ENCODE measurements at regions not wholly inside any gene's neighbourhood (a gene's known extent, or its start where the extent isn't known, plus 50 kb on each side); places are given as distances from the start of the nearest gene placed in this dataset.

DNA sequence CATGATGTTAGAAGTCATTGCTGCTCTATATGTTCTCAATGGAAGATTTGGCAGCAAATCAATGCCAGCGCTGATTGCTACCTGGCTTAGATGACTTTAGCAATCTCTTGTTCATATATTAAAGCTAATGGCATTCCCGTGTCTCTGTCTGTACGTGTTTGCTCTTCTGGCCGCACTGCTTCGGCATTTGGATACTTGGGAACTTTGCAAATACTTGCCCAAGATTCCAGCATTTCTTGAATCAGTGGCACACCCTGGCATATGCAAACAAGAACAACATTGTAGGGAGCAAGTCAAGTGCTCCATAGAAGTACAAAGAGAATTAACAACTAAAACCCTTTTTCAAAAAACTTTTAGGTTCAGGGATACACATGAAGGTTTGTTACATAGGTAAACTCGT is 128.9 kb upstream of the TMEM164 start:
- Histone ChIP-seq H3K4me2 (ENCODE audit: control insufficient read depth, insufficient read depth) (no peak overlapping the region), H3K79me2 (ENCODE audit: control insufficient read depth, insufficient read depth, low read length) (no peaks in the 10 kb centered on the region), H4K20me1 (ENCODE audit: control insufficient read depth, insufficient read depth) (no peaks in the 10 kb centered on the region), H3K27me3 (replicated peaks in 1 of 2; ENCODE audit: control insufficient read depth in 2 of 2, insufficient read depth in 2 of 2, low read length in 1 of 2) (no peaks in the 10 kb centered on the region), H3K4me3 (no peak overlapping the region), H3K36me3 (ENCODE audit: control insufficient read depth in 2 of 2, insufficient read depth in 2 of 2, low read length in 1 of 2) (no peaks in the 10 kb centered on the region), H3K27ac (ENCODE audit: control insufficient read depth, insufficient read depth) (no peak overlapping the region), H3K4me1 (ENCODE audit: control insufficient read depth, insufficient read depth, low read length) (no peaks in the 10 kb centered on the region), H2AFZ (ENCODE audit: control insufficient read depth, low read depth, low read length) (no peak overlapping the region), H3K9me3 (replicated peaks; ENCODE audit: control insufficient read depth, insufficient read depth, low read length) (no peaks in the 10 kb centered on the region), H3K9ac (ENCODE audit: control insufficient read depth, insufficient read depth, low read length) (no peak overlapping the region)
- intact Hi-C loops (cut with micrococcal nuclease; ENCODE audit: unreplicated experiment): no loop called here
- ChIA-PET RAD21 (ENCODE audit: unreplicated experiment) (interaction anchor here (1.3 kb wide), 1 partner anchor 17 kb away, joined by 3 read pairs; no protein-coding TSS in a partner anchor), POLR2A (no interaction called here), SMC1A (ENCODE audit: uncharacterized antibody, unreplicated experiment) (interaction anchor here (1.2 to 2.1 kb wide), 2 partner anchors 11 to 189 kb away, joined by 3 to 6 read pairs; no protein-coding TSS in a partner anchor), CTCF (interaction anchor here (1.0 kb wide), 1 partner anchor 170 kb away, joined by 3 read pairs; no protein-coding TSS in a partner anchor)
- no peak for FAIRE-seq
- no peak for ATAC-seq
- 55% methylated on average over 6 of the region's 6 CpGs for WGBS (ENCODE audit: insufficient coverage, insufficient replicate concordance, low lambda C conversion rate, missing lambda C conversion rate)
- no peak for DNase-seq (ENCODE audit: low read depth, low spot score)
- BruUV-seq (replicated peaks): no TSS peak
- in situ Hi-C loops (cut with MboI): no loop called here
- TF ChIP-seq SRF (IDR thresholded peaks at IDR 0.05; ENCODE audit: low read depth in 2 of 2, low read length in 2 of 2): no peak
- TF ChIP-seq SIX5 (IDR thresholded peaks at IDR 0.05; ENCODE audit: low read depth, low read length, severe bottlenecking): no peak
- no peak for TF ChIP-seq CHD4 (IDR thresholded peaks at IDR 0.05)
- TF ChIP-seq TAF1 (IDR thresholded peaks at IDR 0.05; ENCODE audit: borderline replicate concordance, low read depth, low read length): no peak
- no peak for TF ChIP-seq BHLHE40 (IDR thresholded peaks at IDR 0.05; ENCODE audit: borderline replicate concordance in 1 of 2, low read depth in 2 of 2, low read length in 1 of 2)
- no peak for TF ChIP-seq IRF3 (IDR thresholded peaks at IDR 0.05)
- no peak for TF ChIP-seq MEF2B (IDR thresholded peaks at IDR 0.05; ENCODE audit: partially characterized antibody, poor library complexity, severe bottlenecking)
- TF ChIP-seq RCOR1 (conservative IDR thresholded peaks at IDR 0.05; ENCODE audit: low read depth, low read length): no peak
- no peak for TF ChIP-seq EED (IDR thresholded peaks at IDR 0.05; ENCODE audit: low read depth)
- no peak for TF ChIP-seq HCFC1 (IDR thresholded peaks at IDR 0.05; ENCODE audit: low read length)
- TF ChIP-seq HDGF (IDR thresholded peaks at IDR 0.05): no peak
- no peak for TF ChIP-seq FOXK2 (IDR thresholded peaks at IDR 0.05)
- TF ChIP-seq, protein P1, sequence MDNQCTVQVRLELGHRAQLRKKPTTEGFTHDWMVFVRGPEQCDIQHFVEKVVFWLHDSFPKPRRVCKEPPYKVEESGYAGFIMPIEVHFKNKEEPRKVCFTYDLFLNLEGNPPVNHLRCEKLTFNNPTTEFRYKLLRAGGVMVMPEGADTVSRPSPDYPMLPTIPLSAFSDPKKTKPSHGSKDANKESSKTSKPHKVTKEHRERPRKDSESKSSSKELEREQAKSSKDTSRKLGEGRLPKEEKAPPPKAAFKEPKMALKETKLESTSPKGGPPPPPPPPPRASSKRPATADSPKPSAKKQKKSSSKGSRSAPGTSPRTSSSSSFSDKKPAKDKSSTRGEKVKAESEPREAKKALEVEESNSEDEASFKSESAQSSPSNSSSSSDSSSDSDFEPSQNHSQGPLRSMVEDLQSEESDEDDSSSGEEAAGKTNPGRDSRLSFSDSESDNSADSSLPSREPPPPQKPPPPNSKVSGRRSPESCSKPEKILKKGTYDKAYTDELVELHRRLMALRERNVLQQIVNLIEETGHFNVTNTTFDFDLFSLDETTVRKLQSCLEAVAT (IDR thresholded peaks at IDR 0.05): no peak
- TF ChIP-seq, protein P2, sequence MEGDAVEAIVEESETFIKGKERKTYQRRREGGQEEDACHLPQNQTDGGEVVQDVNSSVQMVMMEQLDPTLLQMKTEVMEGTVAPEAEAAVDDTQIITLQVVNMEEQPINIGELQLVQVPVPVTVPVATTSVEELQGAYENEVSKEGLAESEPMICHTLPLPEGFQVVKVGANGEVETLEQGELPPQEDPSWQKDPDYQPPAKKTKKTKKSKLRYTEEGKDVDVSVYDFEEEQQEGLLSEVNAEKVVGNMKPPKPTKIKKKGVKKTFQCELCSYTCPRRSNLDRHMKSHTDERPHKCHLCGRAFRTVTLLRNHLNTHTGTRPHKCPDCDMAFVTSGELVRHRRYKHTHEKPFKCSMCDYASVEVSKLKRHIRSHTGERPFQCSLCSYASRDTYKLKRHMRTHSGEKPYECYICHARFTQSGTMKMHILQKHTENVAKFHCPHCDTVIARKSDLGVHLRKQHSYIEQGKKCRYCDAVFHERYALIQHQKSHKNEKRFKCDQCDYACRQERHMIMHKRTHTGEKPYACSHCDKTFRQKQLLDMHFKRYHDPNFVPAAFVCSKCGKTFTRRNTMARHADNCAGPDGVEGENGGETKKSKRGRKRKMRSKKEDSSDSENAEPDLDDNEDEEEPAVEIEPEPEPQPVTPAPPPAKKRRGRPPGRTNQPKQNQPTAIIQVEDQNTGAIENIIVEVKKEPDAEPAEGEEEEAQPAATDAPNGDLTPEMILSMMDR (IDR thresholded peaks at IDR 0.05 in 2 of 3, conservative IDR thresholded peaks at IDR 0.05 in 1 of 3; ENCODE audit: control insufficient read depth in 2 of 3, extremely low read depth in 1 of 3, insufficient read depth in 1 of 3, low read depth in 3 of 3, low read length in 3 of 3): no peak
